Panc1 (cell line): ENCODE measurements at regions not wholly inside any gene's neighbourhood (a gene's known extent, or its start where the extent isn't known, plus 50 kb on each side); places are given as distances from the start of the nearest gene placed in this dataset.
A peak's percentile ranks its signal among the peaks of the same experiment; 100 is the strongest.

Experiments
- ATAC-seq: fragments of 200-7000 bp; cut with Tn5 transposase; 2 replicates; pipeline ENCODE4 v1.9.1; 2020; ENCODE audit warnings: mild to moderate bottlenecking, moderate library complexity
- BruUV-seq: library from RNA; stranded (reverse); fragments of 400-500 nt; replicated peaks from 2 replicates; lab custom pipeline; 2021; lab: Mats Ljungman, UMichigan
- CTCF ChIA-PET: fragments of 300-600 bp; sonication (Branson Sonifier 250); formaldehyde crosslinking; loops from one replicate; lab custom pipeline; 2022; ENCODE audit warnings: antibody characterized with exemption; lab: Charles Lee
- POLR2A ChIA-PET: fragments of 300-600 bp; sonication (Branson Sonifier 250); formaldehyde crosslinking; loops from one replicate; lab custom pipeline; 2022; ENCODE audit warnings: antibody characterized with exemption; lab: Charles Lee
- DNase-seq: peaks from one replicate; pipeline ENCODE4 v3.0.0-alpha.2; 2010; ENCODE audit warnings: low read depth, low spot score
- H3K27ac ChIP-seq: 2 replicates; pipeline ENCODE4 v1.5.1; 2011; ENCODE audit warnings: mild to moderate bottlenecking, low read length, inconsistent platforms
- H3K27me3 ChIP-seq: fragments of 200-500 bp; sonication (Bioruptor generic); 2 replicates; pipeline ENCODE4 v1.6.0; 2014; ENCODE audit warnings: low read length, inconsistent platforms; ENCODE audit not compliant: control insufficient read depth, insufficient read depth
- H3K36me3 ChIP-seq: fragments of 200-500 bp; sonication (Bioruptor generic); 2 replicates; pipeline ENCODE4 v1.5.1; 2014; ENCODE audit warnings: inconsistent platforms, mild to moderate bottlenecking, low read length, moderate library complexity; ENCODE audit not compliant: control insufficient read depth, insufficient read depth
- H3K4me1 ChIP-seq: 2 replicates; pipeline ENCODE4 v1.5.1; 2011; ENCODE audit warnings: inconsistent platforms, mild to moderate bottlenecking, low read length, moderate library complexity; ENCODE audit not compliant: control insufficient read depth, insufficient read depth
- H3K4me3 ChIP-seq, 2 experiments: 2 replicates each; pipeline ENCODE4 v1.5.1; 2011 to 2012; ENCODE audit warnings: low read depth in 2 of 2, low read length in 2 of 2, mild to moderate bottlenecking in 2 of 2, inconsistent platforms in 1 of 2, moderate library complexity in 1 of 2
- H3K9me3 ChIP-seq: fragments of 200-500 bp; sonication (Bioruptor generic); 2 replicates; pipeline ENCODE4 v1.5.1; 2014; ENCODE audit warnings: low read depth, mild to moderate bottlenecking, inconsistent platforms, low read length, moderate library complexity; ENCODE audit not compliant: control insufficient read depth, insufficient read depth
- POLR2AphosphoS5 ChIP-seq: IDR thresholded peaks from 2 replicates; pipeline ENCODE4 v1.6.1; 2012; ENCODE audit warnings: mild to moderate bottlenecking, low read depth, low read length, moderate library complexity
- SIN3A ChIP-seq: IDR thresholded peaks from 2 replicates; pipeline ENCODE4 v1.6.1; 2012; ENCODE audit warnings: low read depth, mild to moderate bottlenecking, low read length, moderate library complexity, borderline replicate concordance; ENCODE audit not compliant: insufficient read depth
- TCF7L2 ChIP-seq: IDR thresholded peaks from 2 replicates; pipeline ENCODE4 v1.6.1; 2011; ENCODE audit warnings: mild to moderate bottlenecking, low read depth, low read length, inconsistent platforms
- in situ Hi-C: cut with HindIII; loops from 2 replicates; pipeline ENCODE4 v1.10.0; 2016; ENCODE audit warnings: low sequenced_read_pairs, low pct_unique_long_range_greater_than_20kb
- intact Hi-C: fragments of 100-400 bp; cut with micrococcal nuclease; formaldehyde crosslinking; loops from one replicate; pipeline ENCODE4 v1.10.0; 2022; ENCODE audit not compliant: unreplicated experiment
- TF ChIP-seq, protein P1 (sequence below): fragments of 450-650 bp; IDR thresholded peaks from 2 replicates; pipeline ENCODE4 v1.5.1; 2017; ENCODE audit warnings: mild to moderate bottlenecking
- TF ChIP-seq, protein P2 (sequence below), 2 experiments: IDR thresholded peaks; 2 replicates each; pipeline ENCODE4 v1.6.1; 2011 to 2012; ENCODE audit warnings: low read depth in 2 of 2, control low read depth in 1 of 2, low read length in 1 of 2, mild to moderate bottlenecking in 1 of 2, moderate library complexity in 1 of 2; ENCODE audit not compliant: insufficient read depth in 1 of 2

DNA sequence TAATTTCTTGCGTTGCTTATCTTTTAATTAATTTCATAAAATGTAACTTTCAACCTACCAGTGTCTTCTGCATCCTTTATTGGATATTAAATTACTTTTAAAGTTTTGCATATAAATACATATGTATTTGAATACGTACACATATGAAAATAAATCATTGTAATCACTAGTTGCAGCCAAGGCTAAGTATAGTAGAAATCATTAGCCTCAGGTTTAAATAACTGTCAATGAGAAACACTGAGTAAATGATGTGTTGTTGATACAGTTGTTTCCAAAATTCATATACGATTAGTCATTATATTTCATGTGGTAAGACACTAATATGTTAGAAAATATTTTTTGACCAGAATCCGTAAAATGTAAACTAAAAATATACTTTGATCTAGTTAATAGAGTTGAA lies 1267.1 kb upstream of the PCDH20 start:
- Histone ChIP-seq H3K9me3 (no peaks in the 10 kb centered on the region), H3K4me1 (no peaks in the 10 kb centered on the region), H3K27ac (no peak overlapping the region), H3K27me3 (no peaks in the 10 kb centered on the region), H3K4me3 (no peak overlapping the region), H3K36me3 (no peaks in the 10 kb centered on the region)
- TF ChIP-seq, protein P1, sequence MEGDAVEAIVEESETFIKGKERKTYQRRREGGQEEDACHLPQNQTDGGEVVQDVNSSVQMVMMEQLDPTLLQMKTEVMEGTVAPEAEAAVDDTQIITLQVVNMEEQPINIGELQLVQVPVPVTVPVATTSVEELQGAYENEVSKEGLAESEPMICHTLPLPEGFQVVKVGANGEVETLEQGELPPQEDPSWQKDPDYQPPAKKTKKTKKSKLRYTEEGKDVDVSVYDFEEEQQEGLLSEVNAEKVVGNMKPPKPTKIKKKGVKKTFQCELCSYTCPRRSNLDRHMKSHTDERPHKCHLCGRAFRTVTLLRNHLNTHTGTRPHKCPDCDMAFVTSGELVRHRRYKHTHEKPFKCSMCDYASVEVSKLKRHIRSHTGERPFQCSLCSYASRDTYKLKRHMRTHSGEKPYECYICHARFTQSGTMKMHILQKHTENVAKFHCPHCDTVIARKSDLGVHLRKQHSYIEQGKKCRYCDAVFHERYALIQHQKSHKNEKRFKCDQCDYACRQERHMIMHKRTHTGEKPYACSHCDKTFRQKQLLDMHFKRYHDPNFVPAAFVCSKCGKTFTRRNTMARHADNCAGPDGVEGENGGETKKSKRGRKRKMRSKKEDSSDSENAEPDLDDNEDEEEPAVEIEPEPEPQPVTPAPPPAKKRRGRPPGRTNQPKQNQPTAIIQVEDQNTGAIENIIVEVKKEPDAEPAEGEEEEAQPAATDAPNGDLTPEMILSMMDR = no peak
- TF ChIP-seq TCF7L2 (no peak), SIN3A (no peak), POLR2AphosphoS5 (no peak)
- TF ChIP-seq, protein P2, sequence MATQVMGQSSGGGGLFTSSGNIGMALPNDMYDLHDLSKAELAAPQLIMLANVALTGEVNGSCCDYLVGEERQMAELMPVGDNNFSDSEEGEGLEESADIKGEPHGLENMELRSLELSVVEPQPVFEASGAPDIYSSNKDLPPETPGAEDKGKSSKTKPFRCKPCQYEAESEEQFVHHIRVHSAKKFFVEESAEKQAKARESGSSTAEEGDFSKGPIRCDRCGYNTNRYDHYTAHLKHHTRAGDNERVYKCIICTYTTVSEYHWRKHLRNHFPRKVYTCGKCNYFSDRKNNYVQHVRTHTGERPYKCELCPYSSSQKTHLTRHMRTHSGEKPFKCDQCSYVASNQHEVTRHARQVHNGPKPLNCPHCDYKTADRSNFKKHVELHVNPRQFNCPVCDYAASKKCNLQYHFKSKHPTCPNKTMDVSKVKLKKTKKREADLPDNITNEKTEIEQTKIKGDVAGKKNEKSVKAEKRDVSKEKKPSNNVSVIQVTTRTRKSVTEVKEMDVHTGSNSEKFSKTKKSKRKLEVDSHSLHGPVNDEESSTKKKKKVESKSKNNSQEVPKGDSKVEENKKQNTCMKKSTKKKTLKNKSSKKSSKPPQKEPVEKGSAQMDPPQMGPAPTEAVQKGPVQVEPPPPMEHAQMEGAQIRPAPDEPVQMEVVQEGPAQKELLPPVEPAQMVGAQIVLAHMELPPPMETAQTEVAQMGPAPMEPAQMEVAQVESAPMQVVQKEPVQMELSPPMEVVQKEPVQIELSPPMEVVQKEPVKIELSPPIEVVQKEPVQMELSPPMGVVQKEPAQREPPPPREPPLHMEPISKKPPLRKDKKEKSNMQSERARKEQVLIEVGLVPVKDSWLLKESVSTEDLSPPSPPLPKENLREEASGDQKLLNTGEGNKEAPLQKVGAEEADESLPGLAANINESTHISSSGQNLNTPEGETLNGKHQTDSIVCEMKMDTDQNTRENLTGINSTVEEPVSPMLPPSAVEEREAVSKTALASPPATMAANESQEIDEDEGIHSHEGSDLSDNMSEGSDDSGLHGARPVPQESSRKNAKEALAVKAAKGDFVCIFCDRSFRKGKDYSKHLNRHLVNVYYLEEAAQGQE (IDR thresholded peaks at IDR 0.05; ENCODE audit: insufficient read depth in 1 of 2, low read depth in 2 of 2, low read length in 1 of 2) = no peak
- no TSS peak for BruUV-seq
- CTCF ChIA-PET = no interaction called here
- POLR2A ChIA-PET = no interaction called here
- in situ Hi-C loops (no loop called here), intact Hi-C loops (no loop called here)
- ATAC-seq (no peak), DNase-seq (no peak)

DNA sequence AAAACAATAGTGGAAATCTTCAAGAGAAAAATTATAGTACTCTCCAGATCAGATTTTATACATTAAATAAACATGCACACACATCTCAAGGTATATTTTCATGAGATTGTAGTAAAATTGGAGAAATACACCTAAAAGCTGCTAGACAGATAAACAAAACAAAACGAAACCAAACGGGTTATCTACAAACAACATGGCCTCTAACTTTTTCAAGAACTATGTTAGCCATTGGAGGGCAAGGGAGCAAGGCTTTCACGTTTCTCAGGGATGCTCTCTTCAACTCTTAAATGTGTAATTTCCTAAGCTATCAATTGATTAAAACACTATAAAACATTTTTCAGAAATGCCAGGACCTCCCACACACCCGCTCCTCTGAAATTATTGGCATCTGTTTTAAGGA lies 1262.4 kb upstream of the PCDH20 start:
- intact Hi-C loops = no loop called here
- no peak for DNase-seq

DNA sequence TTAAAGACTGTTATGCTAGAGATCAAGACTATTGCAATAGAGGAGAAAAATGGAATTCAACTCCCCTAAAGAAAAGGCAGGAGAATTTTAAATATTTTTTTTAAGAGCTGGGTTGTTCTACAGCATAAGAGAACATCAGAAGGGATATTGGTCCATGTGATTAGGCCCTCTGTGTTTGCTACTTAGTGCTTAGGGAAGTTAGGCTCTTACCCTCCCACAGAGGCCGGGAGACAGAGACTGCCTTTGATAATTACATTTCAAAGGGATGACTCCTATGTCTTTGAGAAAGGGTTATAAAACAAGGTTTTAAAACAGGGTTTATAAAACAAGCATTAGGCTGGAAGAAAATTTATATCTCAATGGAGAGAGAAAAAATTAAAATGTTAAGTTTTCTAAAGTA lies 1248.1 kb upstream of the PCDH20 start:
- no TSS peak for BruUV-seq
- H3K9me3 ChIP-seq = no peaks in the 10 kb centered on the region
- no peaks in the 10 kb centered on the region for H3K27me3 ChIP-seq
- H3K4me3 ChIP-seq = no peak overlapping the region
- TF ChIP-seq TCF7L2 = no peak
- no peak for TF ChIP-seq SIN3A
- TF ChIP-seq POLR2AphosphoS5 = no peak
- TF ChIP-seq, protein P2 (IDR thresholded peaks at IDR 0.05; ENCODE audit: insufficient read depth in 1 of 2, low read depth in 2 of 2, low read length in 1 of 2) = no peak
- TF ChIP-seq, protein P1 = no peak
- CTCF ChIA-PET = no interaction called here
- ATAC-seq (no peak), DNase-seq (no peak)
- in situ Hi-C loops (no loop called here), intact Hi-C loops (no loop called here)
- H3K27ac ChIP-seq = no peak overlapping the region
- POLR2A ChIA-PET = no interaction called here
- no peaks in the 10 kb centered on the region for H3K36me3 ChIP-seq
- no peaks in the 10 kb centered on the region for H3K4me1 ChIP-seq

More for the DNA sequence above, 1262.4 kb upstream of the PCDH20 start:
- no peak for ATAC-seq
- Histone ChIP-seq H3K36me3 (no peaks in the 10 kb centered on the region), H3K4me1 (no peaks in the 10 kb centered on the region), H3K27ac (no peak overlapping the region), H3K4me3 (peak overlapping the region; percentile 1 to 16; a peak in 2 of 4 replicates), H3K27me3 (no peaks in the 10 kb centered on the region), H3K9me3 (no peaks in the 10 kb centered on the region)
- in situ Hi-C loops = no loop called here
- TF ChIP-seq TCF7L2 (no peak), POLR2AphosphoS5 (no peak)
- no TSS peak for BruUV-seq
- POLR2A ChIA-PET = no interaction called here
- CTCF ChIA-PET = interaction anchor here (0.6 kb wide), 1 partner anchor 22 kb away, joined by 3 read pairs; no protein-coding TSS in a partner anchor
